Left lung (tissue), 4 donors: ENCODE measurements at regions not wholly inside any gene's neighbourhood (a gene's known extent, or its start where the extent isn't known, plus 50 kb on each side); places are given as distances from the start of the nearest gene placed in this dataset.

ENCODE experiments used
- ATAC-seq: fragments of 200-7000 bp; cut with Tn5 transposase; one replicate; pipeline ENCODE4 v1.9.1; 2020; ENCODE audit warnings: moderate library complexity
- DNase-seq, 4 donors: peaks; one replicate each; pipeline ENCODE4 v3.0.0-alpha.2; 2013 to 2020
- H3K27ac ChIP-seq, 2 donors: fragments of 200-600 bp; sonication (generic) in 1 of 2; one replicate each; pipeline versions ENCODE4 v1.5.0 to v1.8.0; 2020 to 2021
- H3K27me3 ChIP-seq, 2 donors: fragments of 200-600 bp; sonication (generic) in 1 of 2; one replicate each; pipeline versions ENCODE4 v1.5.0 to v1.8.0; 2020 to 2021
- H3K36me3 ChIP-seq, 2 donors: fragments of 200-600 bp; sonication (generic) in 1 of 2; one replicate each; pipeline versions ENCODE4 v1.5.0 to v1.8.0; 2020 to 2021
- H3K4me1 ChIP-seq, 2 donors: fragments of 200-600 bp; one replicate each; pipeline ENCODE4 v1.8.0; 2021
- H3K4me3 ChIP-seq, 2 donors: fragments of 200-600 bp; sonication (generic) in 1 of 2; one replicate each; pipeline versions ENCODE4 v1.5.0 to v1.8.0; 2020 to 2021; ENCODE audit warnings: mild to moderate bottlenecking in 1 of 2
- H3K9me3 ChIP-seq, 2 donors: fragments of 200-600 bp; sonication (generic) in 1 of 2; one replicate each; pipeline versions ENCODE4 v1.5.0 to v1.8.0; 2020 to 2021
- intact Hi-C, 2 donors: fragments of 100-400 bp; cut with DNase I; formaldehyde crosslinking; loops; one replicate each; pipeline versions ENCODE4 v1.11.2 to v1.14.2; 2022
- TF ChIP-seq, protein P1 (sequence below), 2 donors: fragments of 200-600 bp; sonication (generic) in 1 of 2; IDR thresholded peaks; one replicate each; pipeline versions ENCODE4 v1.5.0 to v1.8.0; 2021; ENCODE audit warnings: antibody characterized with exemption in 2 of 2
- donor health status: DM: no; HTN: yes; CAD: no.
- donor health status: DM: no; HTN: no; CAD: no.

DNA sequence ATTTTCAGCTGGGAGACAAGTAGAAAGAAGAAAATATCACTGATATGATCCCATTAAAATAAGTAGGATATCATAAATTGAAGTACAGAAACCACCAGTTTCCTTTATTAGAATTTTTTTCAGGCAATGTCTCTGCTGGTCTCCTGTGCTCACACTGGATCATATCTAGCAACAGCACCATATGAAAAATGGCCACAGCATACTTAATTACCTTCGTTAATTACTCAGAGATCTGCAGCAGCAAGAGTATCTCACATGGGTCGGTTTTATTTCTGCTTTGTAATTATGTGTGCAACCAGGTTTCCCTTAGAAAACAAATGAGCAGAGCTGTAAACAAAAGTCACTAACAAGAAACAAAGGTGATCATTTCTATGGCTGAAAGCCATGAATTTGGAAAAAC is 287.9 kb downstream of the LRRIQ3 start:
- Histone ChIP-seq H3K9me3 (peaks cover 0 to 14% of the 10 kb centered on the region in 2 donors), H3K4me3 (no peak overlapping the region), H3K27me3 (no peaks in the 10 kb centered on the region), H3K4me1 (no peaks in the 10 kb centered on the region), H3K27ac (no peak overlapping the region), H3K36me3 (no peaks in the 10 kb centered on the region)
- ATAC-seq (no peak), DNase-seq (no peak)
- TF ChIP-seq, protein P1, sequence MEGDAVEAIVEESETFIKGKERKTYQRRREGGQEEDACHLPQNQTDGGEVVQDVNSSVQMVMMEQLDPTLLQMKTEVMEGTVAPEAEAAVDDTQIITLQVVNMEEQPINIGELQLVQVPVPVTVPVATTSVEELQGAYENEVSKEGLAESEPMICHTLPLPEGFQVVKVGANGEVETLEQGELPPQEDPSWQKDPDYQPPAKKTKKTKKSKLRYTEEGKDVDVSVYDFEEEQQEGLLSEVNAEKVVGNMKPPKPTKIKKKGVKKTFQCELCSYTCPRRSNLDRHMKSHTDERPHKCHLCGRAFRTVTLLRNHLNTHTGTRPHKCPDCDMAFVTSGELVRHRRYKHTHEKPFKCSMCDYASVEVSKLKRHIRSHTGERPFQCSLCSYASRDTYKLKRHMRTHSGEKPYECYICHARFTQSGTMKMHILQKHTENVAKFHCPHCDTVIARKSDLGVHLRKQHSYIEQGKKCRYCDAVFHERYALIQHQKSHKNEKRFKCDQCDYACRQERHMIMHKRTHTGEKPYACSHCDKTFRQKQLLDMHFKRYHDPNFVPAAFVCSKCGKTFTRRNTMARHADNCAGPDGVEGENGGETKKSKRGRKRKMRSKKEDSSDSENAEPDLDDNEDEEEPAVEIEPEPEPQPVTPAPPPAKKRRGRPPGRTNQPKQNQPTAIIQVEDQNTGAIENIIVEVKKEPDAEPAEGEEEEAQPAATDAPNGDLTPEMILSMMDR (IDR thresholded peaks at IDR 0.05), result no peak
- intact Hi-C loops, result no loop called here

- ATAC-seq (no peak), DNase-seq (no peak)
- H3K4me1 ChIP-seq, result no peaks in the 10 kb centered on the region
- H3K36me3 ChIP-seq, result no peaks in the 10 kb centered on the region
- H3K4me3 ChIP-seq, result no peak overlapping the region
- no peaks in the 10 kb centered on the region for H3K27me3 ChIP-seq
- TF ChIP-seq, protein P1 (IDR thresholded peaks at IDR 0.05), result no peak
- H3K9me3 ChIP-seq, result peaks cover 0 to 14% of the 10 kb centered on the region in 2 donors
- no peak overlapping the region for H3K27ac ChIP-seq
- intact Hi-C loops, result no loop called here
Observed at GRCh38 chr1:73909043-73909562, 288.9 kb downstream of the LRRIQ3 start.

GRCh38 chr1:73907051-73907450 is 290.9 kb downstream of the LRRIQ3 start:
- TF ChIP-seq, protein P1 (IDR thresholded peaks at IDR 0.05), result no peak
- H3K27ac ChIP-seq, result no peak overlapping the region
- DNase-seq, result no peak
- intact Hi-C loops, result no loop called here
- no peaks in the 10 kb centered on the region for H3K9me3 ChIP-seq
- ATAC-seq, result no peak
- H3K27me3 ChIP-seq, result no peaks in the 10 kb centered on the region
- H3K36me3 ChIP-seq, result no peaks in the 10 kb centered on the region
- no peak overlapping the region for H3K4me3 ChIP-seq
- no peaks in the 10 kb centered on the region for H3K4me1 ChIP-seq

GRCh38 chr1:73903092-73903491 is 294.9 kb downstream of the LRRIQ3 start:
- intact Hi-C loops, result no loop called here
- no peak for ATAC-seq
- no peaks in the 10 kb centered on the region for H3K36me3 ChIP-seq
- no peak overlapping the region for H3K27ac ChIP-seq
- H3K4me1 ChIP-seq, result no peaks in the 10 kb centered on the region
- H3K9me3 ChIP-seq, result no peaks in the 10 kb centered on the region
- no peaks in the 10 kb centered on the region for H3K27me3 ChIP-seq
- DNase-seq, result no peak
- no peak overlapping the region for H3K4me3 ChIP-seq
- TF ChIP-seq, protein P1 (IDR thresholded peaks at IDR 0.05), result no peak

DNA sequence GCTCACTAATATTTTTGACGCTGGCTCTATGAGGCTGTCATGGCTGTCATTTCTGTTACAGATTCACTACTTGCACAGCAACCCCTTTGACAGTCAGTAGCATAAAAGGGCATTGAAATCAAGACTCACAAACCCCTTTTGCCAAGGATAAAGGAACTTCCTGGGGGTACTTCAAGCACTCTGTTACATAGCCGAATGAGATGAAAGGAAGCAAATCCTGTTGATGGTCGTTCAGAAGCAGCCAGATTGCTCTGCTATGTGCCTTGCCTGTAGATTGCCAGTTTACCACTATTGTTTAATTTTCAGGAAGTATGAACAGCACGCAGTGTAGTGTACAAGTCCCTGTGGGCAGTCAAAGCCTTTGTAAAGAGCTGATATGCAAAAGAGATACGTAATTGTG is 296.2 kb downstream of the LRRIQ3 start:
- ATAC-seq (no peak), DNase-seq (no peak)
- Histone ChIP-seq H3K36me3 (no peaks in the 10 kb centered on the region), H3K9me3 (no peaks in the 10 kb centered on the region), H3K27me3 (no peaks in the 10 kb centered on the region), H3K4me3 (no peak overlapping the region), H3K27ac (no peak overlapping the region), H3K4me1 (no peaks in the 10 kb centered on the region)
- TF ChIP-seq, protein P1 (IDR thresholded peaks at IDR 0.05), result no peak
- intact Hi-C loops, result no loop called here
